ENCODE measurements at regions not wholly inside any gene's neighbourhood (a gene's known extent, or its start where the extent isn't known, plus 50 kb on each side); places are given as distances from the start of the nearest gene placed in this dataset.

DNA sequence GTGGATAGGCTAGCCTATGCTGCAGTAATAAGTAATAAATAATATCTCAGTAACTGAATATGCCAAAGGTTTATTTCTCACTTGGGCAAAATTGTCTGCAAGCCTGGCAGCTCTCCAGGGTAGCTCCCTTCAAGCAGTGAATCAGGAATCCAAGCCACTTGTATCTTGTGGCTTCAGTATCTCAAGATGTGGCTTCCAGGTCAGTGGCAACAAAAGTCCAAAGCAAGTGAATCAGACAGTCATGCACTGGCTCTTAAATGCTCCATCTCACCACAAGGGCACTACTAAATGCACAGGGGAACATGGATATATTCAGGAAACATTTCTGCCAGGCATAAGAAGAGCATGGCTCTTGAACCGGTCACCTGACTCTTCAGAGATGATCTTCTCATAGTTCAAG lies 126.3 kb downstream of the KCTD12 start:
- TF ChIP-seq, protein P1, sequence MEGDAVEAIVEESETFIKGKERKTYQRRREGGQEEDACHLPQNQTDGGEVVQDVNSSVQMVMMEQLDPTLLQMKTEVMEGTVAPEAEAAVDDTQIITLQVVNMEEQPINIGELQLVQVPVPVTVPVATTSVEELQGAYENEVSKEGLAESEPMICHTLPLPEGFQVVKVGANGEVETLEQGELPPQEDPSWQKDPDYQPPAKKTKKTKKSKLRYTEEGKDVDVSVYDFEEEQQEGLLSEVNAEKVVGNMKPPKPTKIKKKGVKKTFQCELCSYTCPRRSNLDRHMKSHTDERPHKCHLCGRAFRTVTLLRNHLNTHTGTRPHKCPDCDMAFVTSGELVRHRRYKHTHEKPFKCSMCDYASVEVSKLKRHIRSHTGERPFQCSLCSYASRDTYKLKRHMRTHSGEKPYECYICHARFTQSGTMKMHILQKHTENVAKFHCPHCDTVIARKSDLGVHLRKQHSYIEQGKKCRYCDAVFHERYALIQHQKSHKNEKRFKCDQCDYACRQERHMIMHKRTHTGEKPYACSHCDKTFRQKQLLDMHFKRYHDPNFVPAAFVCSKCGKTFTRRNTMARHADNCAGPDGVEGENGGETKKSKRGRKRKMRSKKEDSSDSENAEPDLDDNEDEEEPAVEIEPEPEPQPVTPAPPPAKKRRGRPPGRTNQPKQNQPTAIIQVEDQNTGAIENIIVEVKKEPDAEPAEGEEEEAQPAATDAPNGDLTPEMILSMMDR (optimal IDR thresholded peaks at IDR 0.05 in 1 of 3, IDR thresholded peaks at IDR 0.05 in 1 of 3, conservative IDR thresholded peaks at IDR 0.05 in 1 of 3; ENCODE audit: extremely low read depth in 1 of 3, insufficient read depth in 2 of 3, low read length in 3 of 3), result no peak
- TF ChIP-seq EZH2 (IDR thresholded peaks at IDR 0.05; ENCODE audit: low read length), result no peak
